Neural progenitor cell (in vitro differentiated cells): ENCODE measurements at regions not wholly inside any gene's neighbourhood (a gene's known extent, or its start where the extent isn't known, plus 50 kb on each side); places are given as distances from the start of the nearest gene placed in this dataset.

Experiments
- EZH2 ChIP-seq: fragments of 200-600 bp; sonication (generic); IDR thresholded peaks from 2 replicates; pipeline ENCODE4 v1.6.1; 2017; ENCODE audit warnings: antibody characterized with exemption, mild to moderate bottlenecking, moderate library complexity
- EZH2phosphoT487 ChIP-seq: fragments of 200-600 bp; sonication (generic); IDR thresholded peaks from 2 replicates; pipeline ENCODE4 v1.6.1; 2017; ENCODE audit warnings: antibody characterized with exemption
- TF ChIP-seq, protein P1 (sequence below): fragments of 200-600 bp; sonication (generic); IDR thresholded peaks from 2 replicates; pipeline ENCODE4 v1.5.1; 2017; ENCODE audit warnings: antibody characterized with exemption, mild to moderate bottlenecking

- TF ChIP-seq, protein P1, sequence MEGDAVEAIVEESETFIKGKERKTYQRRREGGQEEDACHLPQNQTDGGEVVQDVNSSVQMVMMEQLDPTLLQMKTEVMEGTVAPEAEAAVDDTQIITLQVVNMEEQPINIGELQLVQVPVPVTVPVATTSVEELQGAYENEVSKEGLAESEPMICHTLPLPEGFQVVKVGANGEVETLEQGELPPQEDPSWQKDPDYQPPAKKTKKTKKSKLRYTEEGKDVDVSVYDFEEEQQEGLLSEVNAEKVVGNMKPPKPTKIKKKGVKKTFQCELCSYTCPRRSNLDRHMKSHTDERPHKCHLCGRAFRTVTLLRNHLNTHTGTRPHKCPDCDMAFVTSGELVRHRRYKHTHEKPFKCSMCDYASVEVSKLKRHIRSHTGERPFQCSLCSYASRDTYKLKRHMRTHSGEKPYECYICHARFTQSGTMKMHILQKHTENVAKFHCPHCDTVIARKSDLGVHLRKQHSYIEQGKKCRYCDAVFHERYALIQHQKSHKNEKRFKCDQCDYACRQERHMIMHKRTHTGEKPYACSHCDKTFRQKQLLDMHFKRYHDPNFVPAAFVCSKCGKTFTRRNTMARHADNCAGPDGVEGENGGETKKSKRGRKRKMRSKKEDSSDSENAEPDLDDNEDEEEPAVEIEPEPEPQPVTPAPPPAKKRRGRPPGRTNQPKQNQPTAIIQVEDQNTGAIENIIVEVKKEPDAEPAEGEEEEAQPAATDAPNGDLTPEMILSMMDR, result no peak
- TF ChIP-seq EZH2, result no peak
- no peak for TF ChIP-seq EZH2phosphoT487
These were observed 85.4 kb upstream of the SIM2 start for GRCh38 chr21:36613554-36613953.
